SK-N-SH (cell line): ENCODE measurements at regions not wholly inside any gene's neighbourhood (a gene's known extent, or its start where the extent isn't known, plus 50 kb on each side); places are given as distances from the start of the nearest gene placed in this dataset.

Experiments used
- CTCF ChIA-PET: fragments of 300-600, 350-600 bp; formaldehyde crosslinking; extraction: SDS; loops from one replicate; lab custom pipeline; 2021; lab: Yijun Ruan, JAX
- POLR2A ChIA-PET: fragments of 350-600 bp; sonication (Branson Sonifier 250); formaldehyde crosslinking; extraction: SDS; loops from one replicate; lab custom pipeline; 2020; ENCODE audit warnings: antibody characterized with exemption, inconsistent platforms; lab: Yijun Ruan, JAX
- DNase-seq: peaks from one replicate; pipeline ENCODE4 v3.0.0; 2012
- H2AFZ ChIP-seq: fragments of 200-600 bp; sonication (generic); 2 replicates; pipeline ENCODE4 v1.8.1; 2016; ENCODE audit warnings: antibody characterized with exemption, mild to moderate bottlenecking, low read depth
- H3F3A ChIP-seq: fragments of 200-600 bp; sonication (generic); replicated peaks from 2 replicates; pipeline ENCODE3; 2016; ENCODE audit warnings: antibody characterized with exemption, mild to moderate bottlenecking; ENCODE audit not compliant: insufficient read depth
- H3K27ac ChIP-seq, 2 experiments: fragments of 200-500 bp in 1 of 2; fragments of 200-600 bp in 1 of 2; sonication (Bioruptor generic) in 1 of 2; sonication (generic), shearing (Covaris generic) in 1 of 2; 2 replicates each; pipeline versions ENCODE4 v1.5.1 to v1.6.1; 2014 to 2016; ENCODE audit warnings: low read depth in 2 of 2, inconsistent platforms in 1 of 2, low read length in 1 of 2, mild to moderate bottlenecking in 1 of 2, mixed read lengths in 1 of 2
- H3K27me3 ChIP-seq: fragments of 200-600 bp; sonication (generic), shearing (Covaris generic); 2 replicates; pipeline ENCODE4 v1.6.1; 2016; ENCODE audit warnings: mixed run types; ENCODE audit not compliant: insufficient read depth
- H3K36me3 ChIP-seq, 2 experiments: fragments of 200-500 bp in 1 of 2; fragments of 200-600 bp in 1 of 2; sonication (Bioruptor generic) in 1 of 2; sonication (generic) in 1 of 2; replicated peaks in 1 of 2; 2 replicates each; pipeline versions ENCODE3 to v1.5.1; 2014 to 2016; ENCODE audit warnings: low read length in 1 of 2, mild to moderate bottlenecking in 1 of 2; ENCODE audit not compliant: insufficient read depth in 2 of 2, control insufficient read depth in 1 of 2
- H3K4me1 ChIP-seq, 2 experiments: fragments of 200-500 bp in 1 of 2; fragments of 200-600 bp in 1 of 2; sonication (Bioruptor generic) in 1 of 2; sonication (generic), shearing (Covaris generic) in 1 of 2; 2 replicates each; pipeline versions ENCODE4 v1.5.1 to v1.6.1; 2014 to 2016; ENCODE audit warnings: low read depth in 1 of 2, low read length in 1 of 2, mixed run types in 1 of 2; ENCODE audit not compliant: insufficient read depth in 2 of 2, control insufficient read depth in 1 of 2
- H3K4me2 ChIP-seq: fragments of 200-600 bp; sonication (generic), shearing (Covaris generic); 2 replicates; pipeline ENCODE4 v1.6.1; 2017; ENCODE audit warnings: mixed run types
- H3K4me3 ChIP-seq, 2 experiments: fragments of 200-500 bp in 1 of 2; fragments of 200-600 bp in 1 of 2; sonication (Bioruptor generic) in 1 of 2; sonication (generic), shearing (Covaris generic) in 1 of 2; 2 replicates each; pipeline versions ENCODE4 v1.5.1 to v1.8.1; 2014 to 2016; ENCODE audit warnings: low read depth in 2 of 2, inconsistent platforms in 1 of 2, low read length in 1 of 2, mild to moderate bottlenecking in 1 of 2, mixed read lengths in 1 of 2, moderate library complexity in 1 of 2
- H3K79me2 ChIP-seq: fragments of 200-600 bp; sonication (generic); 2 replicates; pipeline ENCODE4 v1.8.1; 2017; ENCODE audit warnings: mild to moderate bottlenecking; ENCODE audit not compliant: insufficient read depth
- H3K9ac ChIP-seq: fragments of 200-600 bp; sonication (generic); 2 replicates; pipeline ENCODE4 v1.6.1; 2017; ENCODE audit warnings: mixed run types
- H3K9me2 ChIP-seq: fragments of 200-600 bp; sonication (generic); 2 replicates; pipeline ENCODE4 v1.6.1; 2017; ENCODE audit warnings: mixed run types
- H3K9me3 ChIP-seq: fragments of 200-600 bp; sonication (generic); 2 replicates; pipeline ENCODE4 v1.6.1; 2017; ENCODE audit warnings: mixed run types, mild to moderate bottlenecking, moderate library complexity
- H4K20me1 ChIP-seq: fragments of 200-600 bp; sonication (generic); 2 replicates; pipeline ENCODE4 v1.6.1; 2017; ENCODE audit warnings: mild to moderate bottlenecking, mixed run types; ENCODE audit not compliant: insufficient read depth
- ELF1 ChIP-seq: IDR thresholded peaks from 2 replicates; pipeline ENCODE4 v1.4.0; 2012
- EP300 ChIP-seq, 2 experiments: IDR thresholded peaks; 2 replicates each; pipeline versions ENCODE4 v1.4.0 to v1.6.1; 2012; ENCODE audit warnings: borderline replicate concordance in 1 of 2, low read depth in 1 of 2, low read length in 1 of 2
- EZH2phosphoT487 ChIP-seq: fragments of 200-600 bp; sonication (generic); IDR thresholded peaks from 2 replicates; pipeline ENCODE4 v1.6.1; 2017; ENCODE audit warnings: low read depth, mixed run types, mild to moderate bottlenecking, antibody characterized with exemption, moderate library complexity, borderline replicate concordance
- FOXJ3 ChIP-seq: sonication (generic); formaldehyde crosslinking; IDR thresholded peaks from 2 replicates; pipeline ENCODE4 v1.5.1; 2020; ENCODE audit warnings: mild to moderate bottlenecking, missing genetic modification reagents
- FOXM1 ChIP-seq: IDR thresholded peaks from 2 replicates; pipeline ENCODE4 v1.4.0; 2012; ENCODE audit warnings: low read depth, mild to moderate bottlenecking
- GATA2 ChIP-seq: sonication (generic); formaldehyde crosslinking; IDR thresholded peaks from 2 replicates; pipeline ENCODE4 v1.5.0; 2020; ENCODE audit warnings: mild to moderate bottlenecking, missing genetic modification reagents
- MXI1 ChIP-seq: IDR thresholded peaks from 2 replicates; pipeline ENCODE4 v1.6.1; 2012; ENCODE audit warnings: mild to moderate bottlenecking, low read depth, low read length, improper control_type of control experiment
- POLR2AphosphoS5 ChIP-seq: IDR thresholded peaks from 2 replicates; pipeline ENCODE4 v1.6.1; 2012; ENCODE audit warnings: low read depth, low read length
- RAD21 ChIP-seq: IDR thresholded peaks from 2 replicates; pipeline ENCODE4 v1.6.1; 2012; ENCODE audit warnings: mild to moderate bottlenecking, low read length
- RCOR1 ChIP-seq: fragments of 150-350 bp; IDR thresholded peaks from 2 replicates; pipeline ENCODE4 v1.6.1; 2017; ENCODE audit warnings: antibody characterized with exemption, low read length
- RFX5 ChIP-seq: IDR thresholded peaks from 2 replicates; pipeline ENCODE4 v1.6.1; 2012; ENCODE audit warnings: mild to moderate bottlenecking, improper control_type of control experiment, low read length
- TAF1 ChIP-seq: IDR thresholded peaks from 2 replicates; pipeline ENCODE4 v1.6.1; 2012; ENCODE audit warnings: low read depth, mild to moderate bottlenecking, low read length, moderate library complexity, borderline replicate concordance
- TEAD4 ChIP-seq: IDR thresholded peaks from 2 replicates; pipeline ENCODE4 v1.4.0; 2012; ENCODE audit warnings: mild to moderate bottlenecking, borderline replicate concordance; ENCODE audit not compliant: insufficient read depth
- WGBS: methylation state at CpG from one replicate; pipeline ENCODE4 v1.1.6; 2017; ENCODE audit warnings: low lambda C conversion rate; 5-methylcytosine and 5-hydroxymethylcytosine counted together
- TF ChIP-seq, protein P1 (sequence below): IDR thresholded peaks from 2 replicates; pipeline ENCODE4 v1.4.0; 2012; ENCODE audit warnings: low read depth, borderline replicate concordance
- TF ChIP-seq, protein P2 (sequence below): IDR thresholded peaks from 2 replicates; pipeline ENCODE4; 2012
- TF ChIP-seq, protein P3 (sequence below): IDR thresholded peaks from 2 replicates; pipeline ENCODE4 v1.4.0; 2012; ENCODE audit warnings: low read depth, borderline replicate concordance
- TF ChIP-seq, protein P4 (sequence below): fragments of 200-600 bp; sonication (generic); IDR thresholded peaks from 2 replicates; pipeline ENCODE4 v1.6.1; 2017; ENCODE audit warnings: antibody characterized with exemption, mild to moderate bottlenecking, moderate library complexity
- TF ChIP-seq, protein P5 (sequence below): IDR thresholded peaks from 2 replicates; pipeline ENCODE4 v1.4.0; 2012; ENCODE audit warnings: low read depth

DNA sequence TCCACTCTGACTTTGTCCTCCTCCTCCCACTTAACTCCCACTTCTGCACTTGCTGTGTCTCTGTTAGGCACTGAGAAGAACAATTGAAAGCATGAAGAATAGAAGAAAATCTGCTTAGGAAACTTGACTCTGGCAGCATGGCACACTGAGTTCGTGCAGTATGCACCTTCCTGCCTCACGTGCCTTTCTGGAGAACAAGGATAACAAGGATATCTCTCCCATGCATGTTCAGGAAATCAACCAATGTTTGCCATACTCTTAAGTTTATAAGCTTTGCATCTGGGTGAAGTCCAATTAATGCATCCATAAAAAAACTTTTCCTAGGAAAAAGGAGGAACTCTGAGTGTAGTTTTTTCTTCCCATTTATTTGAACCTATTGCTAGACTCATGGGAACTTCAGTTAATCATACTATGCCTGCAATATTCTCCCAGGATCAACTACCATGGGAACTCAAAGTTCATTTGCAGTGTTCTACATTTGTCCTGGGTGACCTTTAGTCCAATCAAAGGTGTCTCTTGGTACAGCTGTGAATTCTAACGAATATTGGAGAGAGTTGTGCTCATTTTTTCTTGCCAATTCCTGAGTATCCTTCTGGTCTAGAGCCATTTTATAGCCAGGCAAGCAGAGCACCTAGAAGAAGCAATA lies 227.0 kb downstream of the ENC1 start (continued):
- no peak for TF ChIP-seq TAF1
- TF ChIP-seq MXI1: no peak
- TF ChIP-seq, protein P1, sequence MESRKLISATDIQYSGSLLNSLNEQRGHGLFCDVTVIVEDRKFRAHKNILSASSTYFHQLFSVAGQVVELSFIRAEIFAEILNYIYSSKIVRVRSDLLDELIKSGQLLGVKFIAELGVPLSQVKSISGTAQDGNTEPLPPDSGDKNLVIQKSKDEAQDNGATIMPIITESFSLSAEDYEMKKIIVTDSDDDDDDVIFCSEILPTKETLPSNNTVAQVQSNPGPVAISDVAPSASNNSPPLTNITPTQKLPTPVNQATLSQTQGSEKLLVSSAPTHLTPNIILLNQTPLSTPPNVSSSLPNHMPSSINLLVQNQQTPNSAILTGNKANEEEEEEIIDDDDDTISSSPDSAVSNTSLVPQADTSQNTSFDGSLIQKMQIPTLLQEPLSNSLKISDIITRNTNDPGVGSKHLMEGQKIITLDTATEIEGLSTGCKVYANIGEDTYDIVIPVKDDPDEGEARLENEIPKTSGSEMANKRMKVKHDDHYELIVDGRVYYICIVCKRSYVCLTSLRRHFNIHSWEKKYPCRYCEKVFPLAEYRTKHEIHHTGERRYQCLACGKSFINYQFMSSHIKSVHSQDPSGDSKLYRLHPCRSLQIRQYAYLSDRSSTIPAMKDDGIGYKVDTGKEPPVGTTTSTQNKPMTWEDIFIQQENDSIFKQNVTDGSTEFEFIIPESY: no peak
- TF ChIP-seq, protein P2, sequence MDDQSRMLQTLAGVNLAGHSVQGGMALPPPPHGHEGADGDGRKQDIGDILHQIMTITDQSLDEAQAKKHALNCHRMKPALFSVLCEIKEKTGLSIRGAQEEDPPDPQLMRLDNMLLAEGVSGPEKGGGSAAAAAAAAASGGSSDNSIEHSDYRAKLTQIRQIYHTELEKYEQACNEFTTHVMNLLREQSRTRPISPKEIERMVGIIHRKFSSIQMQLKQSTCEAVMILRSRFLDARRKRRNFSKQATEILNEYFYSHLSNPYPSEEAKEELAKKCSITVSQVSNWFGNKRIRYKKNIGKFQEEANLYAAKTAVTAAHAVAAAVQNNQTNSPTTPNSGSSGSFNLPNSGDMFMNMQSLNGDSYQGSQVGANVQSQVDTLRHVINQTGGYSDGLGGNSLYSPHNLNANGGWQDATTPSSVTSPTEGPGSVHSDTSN: no peak
- no peak for TF ChIP-seq TEAD4
- no peak for TF ChIP-seq FOXJ3 (CRISPR knock-in tag)

DNA sequence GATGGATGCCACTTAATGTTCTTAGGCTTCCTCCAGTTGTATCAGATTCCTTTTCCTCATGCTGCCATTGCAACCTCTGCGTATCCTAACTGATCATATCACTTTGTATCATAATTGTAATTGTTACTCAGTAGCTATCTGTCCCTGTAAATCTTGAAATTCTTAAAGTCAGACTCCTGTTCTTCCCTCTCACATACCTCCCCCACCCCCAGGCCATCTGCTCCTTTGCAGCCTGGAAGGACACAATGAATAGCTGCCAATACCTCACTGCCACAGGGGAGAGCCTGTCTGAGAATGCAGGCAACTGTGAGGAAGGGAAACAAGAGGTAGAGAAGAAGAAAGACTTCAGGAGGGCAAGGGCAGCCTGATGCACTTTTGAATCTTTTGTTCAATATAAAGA lies 228.5 kb downstream of the ENC1 start:
- no peaks in the 10 kb centered on the region for H3K79me2 ChIP-seq
- ChIA-PET CTCF (no interaction called here), POLR2A (no interaction called here)
- H3K27ac ChIP-seq: no peak overlapping the region
- no peaks in the 10 kb centered on the region for H3K36me3 ChIP-seq
- H3K4me2 ChIP-seq: no peak overlapping the region
- peaks cover 0 to 15% of the 10 kb centered on the region in 2 experiments; a peak in 2 of 4 replicates for H3K4me1 ChIP-seq
- DNase-seq: no peak
- WGBS: 30% methylated on average over 1 of the region's 1 CpG
- H3F3A ChIP-seq: no peaks in the 10 kb centered on the region
- no peak overlapping the region for H3K4me3 ChIP-seq
- H3K9ac ChIP-seq: no peak overlapping the region
- H3K27me3 ChIP-seq: no peaks in the 10 kb centered on the region
- no peaks in the 10 kb centered on the region for H3K9me3 ChIP-seq
- TF ChIP-seq RAD21: no peak
- 0 out of 2 replicates have a peak, but pooled peaks have one; percentile 16 for TF ChIP-seq RCOR1
- TF ChIP-seq EZH2phosphoT487: no peak
- TF ChIP-seq, protein P2: no peak
- no peaks in the 10 kb centered on the region for H4K20me1 ChIP-seq
- H3K9me2 ChIP-seq: no peaks in the 10 kb centered on the region
- no peak overlapping the region for H2AFZ ChIP-seq

DNA sequence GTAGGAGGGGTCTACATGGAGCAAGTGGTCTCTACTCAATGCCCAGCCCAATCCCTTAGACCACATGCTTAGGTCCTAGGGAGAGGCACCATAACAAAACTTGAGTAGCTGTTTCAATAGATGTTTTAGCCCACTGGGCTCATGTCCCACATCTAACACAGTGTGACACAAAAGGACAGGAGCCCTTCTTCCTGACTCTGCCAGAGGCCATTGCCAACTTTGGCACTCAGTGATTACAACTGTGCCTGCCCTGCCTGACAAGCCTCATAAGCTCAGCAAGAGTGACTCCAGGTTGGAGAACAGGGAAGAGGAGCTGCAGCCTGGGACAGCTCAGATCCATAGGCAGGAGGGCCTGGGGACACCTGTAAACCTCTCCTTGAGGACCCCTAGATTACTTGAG lies 230.8 kb downstream of the ENC1 start:
- H3K36me3 ChIP-seq: no peaks in the 10 kb centered on the region
- no peaks in the 10 kb centered on the region for H3K9me2 ChIP-seq
- DNase-seq: no peak
- no peaks in the 10 kb centered on the region for H3K9me3 ChIP-seq
- no peak overlapping the region for H2AFZ ChIP-seq
- no peaks in the 10 kb centered on the region for H3K27me3 ChIP-seq
- H3K9ac ChIP-seq: no peak overlapping the region
- CTCF ChIA-PET: interaction anchor here (1.4 kb wide), 1 partner anchor 230 kb away, joined by 3 read pairs; no protein-coding TSS in a partner anchor
- no peak overlapping the region for H3K27ac ChIP-seq
- H4K20me1 ChIP-seq: no peaks in the 10 kb centered on the region
- H3K4me1 ChIP-seq: peaks cover 0 to 10% of the 10 kb centered on the region in 2 experiments; a peak in 2 of 4 replicates
- no peak overlapping the region for H3K4me3 ChIP-seq
- H3K79me2 ChIP-seq: no peaks in the 10 kb centered on the region
- H3K4me2 ChIP-seq: no peak overlapping the region
- no peaks in the 10 kb centered on the region for H3F3A ChIP-seq
- POLR2A ChIA-PET: no interaction called here
- TF ChIP-seq POLR2AphosphoS5 (no peak), RAD21 (no peak), RFX5 (no peak), ELF1 (no peak), MXI1 (no peak), EP300 (IDR thresholded peaks at IDR 0.05; ENCODE audit: borderline replicate concordance in 1 of 2, low read depth in 1 of 2, low read length in 1 of 2) (no peak), GATA2 (no peak), FOXM1 (no peak)
- TF ChIP-seq, protein P3, sequence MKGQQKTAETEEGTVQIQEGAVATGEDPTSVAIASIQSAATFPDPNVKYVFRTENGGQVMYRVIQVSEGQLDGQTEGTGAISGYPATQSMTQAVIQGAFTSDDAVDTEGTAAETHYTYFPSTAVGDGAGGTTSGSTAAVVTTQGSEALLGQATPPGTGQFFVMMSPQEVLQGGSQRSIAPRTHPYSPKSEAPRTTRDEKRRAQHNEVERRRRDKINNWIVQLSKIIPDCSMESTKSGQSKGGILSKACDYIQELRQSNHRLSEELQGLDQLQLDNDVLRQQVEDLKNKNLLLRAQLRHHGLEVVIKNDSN: no peak
- TF ChIP-seq, protein P4, sequence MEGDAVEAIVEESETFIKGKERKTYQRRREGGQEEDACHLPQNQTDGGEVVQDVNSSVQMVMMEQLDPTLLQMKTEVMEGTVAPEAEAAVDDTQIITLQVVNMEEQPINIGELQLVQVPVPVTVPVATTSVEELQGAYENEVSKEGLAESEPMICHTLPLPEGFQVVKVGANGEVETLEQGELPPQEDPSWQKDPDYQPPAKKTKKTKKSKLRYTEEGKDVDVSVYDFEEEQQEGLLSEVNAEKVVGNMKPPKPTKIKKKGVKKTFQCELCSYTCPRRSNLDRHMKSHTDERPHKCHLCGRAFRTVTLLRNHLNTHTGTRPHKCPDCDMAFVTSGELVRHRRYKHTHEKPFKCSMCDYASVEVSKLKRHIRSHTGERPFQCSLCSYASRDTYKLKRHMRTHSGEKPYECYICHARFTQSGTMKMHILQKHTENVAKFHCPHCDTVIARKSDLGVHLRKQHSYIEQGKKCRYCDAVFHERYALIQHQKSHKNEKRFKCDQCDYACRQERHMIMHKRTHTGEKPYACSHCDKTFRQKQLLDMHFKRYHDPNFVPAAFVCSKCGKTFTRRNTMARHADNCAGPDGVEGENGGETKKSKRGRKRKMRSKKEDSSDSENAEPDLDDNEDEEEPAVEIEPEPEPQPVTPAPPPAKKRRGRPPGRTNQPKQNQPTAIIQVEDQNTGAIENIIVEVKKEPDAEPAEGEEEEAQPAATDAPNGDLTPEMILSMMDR: no peak
- TF ChIP-seq, protein P5, sequence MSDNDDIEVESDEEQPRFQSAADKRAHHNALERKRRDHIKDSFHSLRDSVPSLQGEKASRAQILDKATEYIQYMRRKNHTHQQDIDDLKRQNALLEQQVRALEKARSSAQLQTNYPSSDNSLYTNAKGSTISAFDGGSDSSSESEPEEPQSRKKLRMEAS: no peak
